ENCODE measurements at regions not wholly inside any gene's neighbourhood (a gene's known extent, or its start where the extent isn't known, plus 50 kb on each side); places are given as distances from the start of the nearest gene placed in this dataset.

DNA sequence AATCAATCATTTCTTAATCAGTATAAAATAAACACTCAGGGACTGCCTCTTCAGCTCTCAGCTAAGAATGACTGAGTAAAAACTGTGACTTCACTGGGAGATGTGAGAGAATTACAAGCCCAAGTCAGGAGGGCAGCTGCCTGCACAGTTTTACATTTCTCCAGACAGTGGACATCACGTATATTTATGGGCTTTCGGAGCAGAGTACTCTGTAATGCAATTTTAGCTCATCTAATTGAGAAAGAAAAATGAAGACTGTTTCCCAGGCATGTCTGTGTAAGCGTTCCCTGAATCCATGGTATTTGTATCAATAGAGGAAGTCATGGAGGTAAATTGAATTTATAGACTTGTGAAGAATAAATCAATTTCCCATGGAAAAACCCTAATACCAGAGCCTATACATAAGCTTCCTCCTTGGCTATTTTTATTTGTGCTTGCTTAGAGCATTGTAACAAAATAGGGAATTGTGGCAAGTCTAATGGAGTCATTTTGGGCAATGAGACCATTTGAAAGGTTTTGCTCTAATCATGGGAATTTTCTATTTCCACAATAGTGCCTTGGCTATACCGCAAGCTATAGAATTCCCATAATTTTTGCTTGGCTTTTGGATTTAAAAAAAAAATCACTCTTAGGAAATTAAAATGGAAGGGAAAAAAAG is 87.2 kb downstream of the SLC5A7 start:
- no peak for TF ChIP-seq POLR2AphosphoS5 (IDR thresholded peaks at IDR 0.05; ENCODE audit: low read depth, low read length)
- TF ChIP-seq, protein P1, sequence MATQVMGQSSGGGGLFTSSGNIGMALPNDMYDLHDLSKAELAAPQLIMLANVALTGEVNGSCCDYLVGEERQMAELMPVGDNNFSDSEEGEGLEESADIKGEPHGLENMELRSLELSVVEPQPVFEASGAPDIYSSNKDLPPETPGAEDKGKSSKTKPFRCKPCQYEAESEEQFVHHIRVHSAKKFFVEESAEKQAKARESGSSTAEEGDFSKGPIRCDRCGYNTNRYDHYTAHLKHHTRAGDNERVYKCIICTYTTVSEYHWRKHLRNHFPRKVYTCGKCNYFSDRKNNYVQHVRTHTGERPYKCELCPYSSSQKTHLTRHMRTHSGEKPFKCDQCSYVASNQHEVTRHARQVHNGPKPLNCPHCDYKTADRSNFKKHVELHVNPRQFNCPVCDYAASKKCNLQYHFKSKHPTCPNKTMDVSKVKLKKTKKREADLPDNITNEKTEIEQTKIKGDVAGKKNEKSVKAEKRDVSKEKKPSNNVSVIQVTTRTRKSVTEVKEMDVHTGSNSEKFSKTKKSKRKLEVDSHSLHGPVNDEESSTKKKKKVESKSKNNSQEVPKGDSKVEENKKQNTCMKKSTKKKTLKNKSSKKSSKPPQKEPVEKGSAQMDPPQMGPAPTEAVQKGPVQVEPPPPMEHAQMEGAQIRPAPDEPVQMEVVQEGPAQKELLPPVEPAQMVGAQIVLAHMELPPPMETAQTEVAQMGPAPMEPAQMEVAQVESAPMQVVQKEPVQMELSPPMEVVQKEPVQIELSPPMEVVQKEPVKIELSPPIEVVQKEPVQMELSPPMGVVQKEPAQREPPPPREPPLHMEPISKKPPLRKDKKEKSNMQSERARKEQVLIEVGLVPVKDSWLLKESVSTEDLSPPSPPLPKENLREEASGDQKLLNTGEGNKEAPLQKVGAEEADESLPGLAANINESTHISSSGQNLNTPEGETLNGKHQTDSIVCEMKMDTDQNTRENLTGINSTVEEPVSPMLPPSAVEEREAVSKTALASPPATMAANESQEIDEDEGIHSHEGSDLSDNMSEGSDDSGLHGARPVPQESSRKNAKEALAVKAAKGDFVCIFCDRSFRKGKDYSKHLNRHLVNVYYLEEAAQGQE (IDR thresholded peaks at IDR 0.05; ENCODE audit: insufficient read depth in 1 of 2, low read depth in 2 of 2, low read length in 2 of 2) = no peak
